Vagina (tissue), 2 donors: ENCODE measurements at regions not wholly inside any gene's neighbourhood (a gene's known extent, or its start where the extent isn't known, plus 50 kb on each side); places are given as distances from the start of the nearest gene placed in this dataset.

Experiments used
- DNase-seq, 2 donors: peaks; one replicate each; pipeline ENCODE4 v3.0.0-alpha.2; 2017; ENCODE audit errors: extremely low spot score in 2 of 2
- H3K27ac ChIP-seq: fragments of 200-600 bp; sonication (generic); one replicate; pipeline ENCODE4 v1.5.1; 2019
- H3K27me3 ChIP-seq: fragments of 200-600 bp; sonication (generic); one replicate; pipeline ENCODE4 v1.5.1; 2019
- H3K36me3 ChIP-seq, 2 donors: fragments of 200-600 bp; sonication (generic); one replicate each; pipeline ENCODE4 v1.5.1; 2017 to 2019
- H3K4me1 ChIP-seq: fragments of 200-600 bp; sonication (generic); one replicate; pipeline ENCODE4 v1.5.1; 2019
- H3K4me3 ChIP-seq, 2 donors: fragments of 200-600 bp; sonication (generic); 1 replicate in 1 of 2; 2 replicates in 1 of 2; pipeline ENCODE4 v1.5.1; 2016 to 2019
- H3K9me3 ChIP-seq: fragments of 200-600 bp; sonication (generic); one replicate; pipeline ENCODE4 v1.5.1; 2019
- POLR2A ChIP-seq, 2 donors: fragments of 450-650 bp; IDR thresholded peaks; one replicate each; pipeline ENCODE4 v1.6.1; 2017; ENCODE audit warnings: antibody characterized with exemption in 2 of 2, mild to moderate bottlenecking in 2 of 2, moderate library complexity in 2 of 2
- POLR2AphosphoS5 ChIP-seq, 2 donors: sonication (generic); formaldehyde crosslinking; IDR thresholded peaks; one replicate each; pipeline ENCODE4 v1.9.0; 2017; ENCODE audit warnings: antibody characterized with exemption in 2 of 2, mild to moderate bottlenecking in 2 of 2, low read depth in 1 of 2; ENCODE audit not compliant: insufficient read depth in 1 of 2
- intact Hi-C: fragments of 100-400 bp; cut with DNase I; formaldehyde crosslinking; loops from one replicate; pipeline ENCODE4 v1.15.1; 2023
- TF ChIP-seq, protein P1 (sequence below), 3 experiments: fragments of 450-650 bp in 2 of 3; fragments of 200-600 bp in 1 of 3; sonication (generic) in 1 of 3; IDR thresholded peaks; one replicate each; pipeline ENCODE4 v1.5.1; 2017 to 2019; ENCODE audit warnings: antibody characterized with exemption in 3 of 3, mild to moderate bottlenecking in 2 of 3, moderate library complexity in 2 of 3

DNA sequence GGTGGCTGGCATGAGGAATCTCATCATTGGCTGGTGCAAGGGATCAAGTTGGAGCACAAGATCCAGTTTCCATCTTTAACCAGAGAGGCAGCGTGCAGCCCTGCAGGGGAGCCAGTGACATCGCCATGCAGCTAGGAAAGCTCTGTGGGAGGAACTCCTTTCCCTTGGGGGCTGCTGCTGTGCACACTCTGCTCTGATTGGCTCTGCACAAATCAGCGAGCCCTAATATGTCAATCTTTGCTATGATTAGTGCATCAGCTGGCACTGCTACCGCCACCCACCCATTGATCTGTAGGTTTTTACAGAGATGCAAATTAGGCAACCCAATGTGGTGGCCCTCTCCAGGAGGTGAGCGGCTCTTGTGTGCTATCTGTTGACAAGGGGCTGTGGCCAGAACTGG is 262.6 kb downstream of the PCNX1 start:
- no peaks in the 10 kb centered on the region for H3K4me1 ChIP-seq
- no peak for TF ChIP-seq POLR2A (IDR thresholded peaks at IDR 0.05)
- TF ChIP-seq POLR2AphosphoS5 (IDR thresholded peaks at IDR 0.05; ENCODE audit: insufficient read depth in 1 of 2, low read depth in 1 of 2), result no peak
- TF ChIP-seq, protein P1, sequence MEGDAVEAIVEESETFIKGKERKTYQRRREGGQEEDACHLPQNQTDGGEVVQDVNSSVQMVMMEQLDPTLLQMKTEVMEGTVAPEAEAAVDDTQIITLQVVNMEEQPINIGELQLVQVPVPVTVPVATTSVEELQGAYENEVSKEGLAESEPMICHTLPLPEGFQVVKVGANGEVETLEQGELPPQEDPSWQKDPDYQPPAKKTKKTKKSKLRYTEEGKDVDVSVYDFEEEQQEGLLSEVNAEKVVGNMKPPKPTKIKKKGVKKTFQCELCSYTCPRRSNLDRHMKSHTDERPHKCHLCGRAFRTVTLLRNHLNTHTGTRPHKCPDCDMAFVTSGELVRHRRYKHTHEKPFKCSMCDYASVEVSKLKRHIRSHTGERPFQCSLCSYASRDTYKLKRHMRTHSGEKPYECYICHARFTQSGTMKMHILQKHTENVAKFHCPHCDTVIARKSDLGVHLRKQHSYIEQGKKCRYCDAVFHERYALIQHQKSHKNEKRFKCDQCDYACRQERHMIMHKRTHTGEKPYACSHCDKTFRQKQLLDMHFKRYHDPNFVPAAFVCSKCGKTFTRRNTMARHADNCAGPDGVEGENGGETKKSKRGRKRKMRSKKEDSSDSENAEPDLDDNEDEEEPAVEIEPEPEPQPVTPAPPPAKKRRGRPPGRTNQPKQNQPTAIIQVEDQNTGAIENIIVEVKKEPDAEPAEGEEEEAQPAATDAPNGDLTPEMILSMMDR (IDR thresholded peaks at IDR 0.05), result no peak
- intact Hi-C loops, result no loop called here
- H3K9me3 ChIP-seq, result no peaks in the 10 kb centered on the region
- DNase-seq, result no peak
- H3K36me3 ChIP-seq, result no peaks in the 10 kb centered on the region
- no peak overlapping the region for H3K27ac ChIP-seq
- H3K4me3 ChIP-seq, result no peak overlapping the region
- H3K27me3 ChIP-seq, result no peaks in the 10 kb centered on the region

DNA sequence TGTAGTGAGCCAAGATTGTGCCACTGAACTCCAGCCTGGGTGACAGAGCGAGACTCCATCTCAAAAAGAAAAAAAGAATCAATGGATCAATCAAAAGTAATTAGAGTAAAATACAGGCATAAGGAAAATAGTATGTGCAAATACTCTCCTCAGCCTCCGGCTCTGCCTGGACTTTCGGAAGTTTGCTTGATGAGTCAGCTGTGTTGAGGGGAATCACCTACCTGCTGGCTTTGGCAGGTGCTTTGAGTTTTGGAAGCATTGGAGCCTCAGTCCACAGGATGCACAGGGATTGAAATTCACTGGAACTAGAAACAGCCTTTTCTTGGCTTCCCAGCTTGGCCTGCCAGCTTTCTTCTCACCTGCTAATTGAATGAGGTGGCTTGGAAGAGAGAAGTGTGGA is 268.2 kb downstream of the PCNX1 start:
- Histone ChIP-seq H3K4me3 (no peak overlapping the region), H3K9me3 (no peaks in the 10 kb centered on the region), H3K4me1 (no peaks in the 10 kb centered on the region), H3K36me3 (no peaks in the 10 kb centered on the region), H3K27ac (no peak overlapping the region), H3K27me3 (no peaks in the 10 kb centered on the region)
- intact Hi-C loops, result no loop called here
- TF ChIP-seq, protein P1 (IDR thresholded peaks at IDR 0.05), result no peak
- TF ChIP-seq POLR2A (IDR thresholded peaks at IDR 0.05) (no peak), POLR2AphosphoS5 (IDR thresholded peaks at IDR 0.05; ENCODE audit: insufficient read depth in 1 of 2, low read depth in 1 of 2) (no peak)
- DNase-seq, result no peak

DNA sequence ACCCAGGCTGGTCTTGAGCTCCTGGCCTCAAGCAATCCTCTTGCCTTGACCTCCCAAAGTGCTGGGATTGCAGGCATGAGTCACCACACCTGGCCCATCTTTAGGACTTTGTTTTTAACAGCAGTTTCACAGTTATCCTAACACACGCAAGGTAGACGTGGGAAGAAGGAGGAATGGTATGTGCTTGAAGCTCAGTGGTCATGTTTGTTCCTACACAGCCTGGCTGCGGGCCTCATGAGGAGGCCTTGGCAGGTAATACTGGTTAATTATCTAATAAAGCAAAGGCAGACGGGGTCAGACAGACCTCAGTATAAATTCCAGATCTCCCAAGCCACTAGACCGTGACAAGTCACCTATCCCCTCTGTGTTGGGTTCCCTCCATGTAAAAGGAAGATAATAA is 271.8 kb downstream of the PCNX1 start:
- H3K27ac ChIP-seq, result no peak overlapping the region
- H3K27me3 ChIP-seq, result no peaks in the 10 kb centered on the region
- no peaks in the 10 kb centered on the region for H3K9me3 ChIP-seq
- H3K36me3 ChIP-seq, result no peaks in the 10 kb centered on the region
- no peaks in the 10 kb centered on the region for H3K4me1 ChIP-seq
- H3K4me3 ChIP-seq, result no peak overlapping the region
- TF ChIP-seq POLR2A (IDR thresholded peaks at IDR 0.05), result no peak
- TF ChIP-seq, protein P1 (IDR thresholded peaks at IDR 0.05), result no peak
- TF ChIP-seq POLR2AphosphoS5 (IDR thresholded peaks at IDR 0.05; ENCODE audit: insufficient read depth in 1 of 2, low read depth in 1 of 2), result no peak
- intact Hi-C loops, result no loop called here
- DNase-seq, result no peak

DNA sequence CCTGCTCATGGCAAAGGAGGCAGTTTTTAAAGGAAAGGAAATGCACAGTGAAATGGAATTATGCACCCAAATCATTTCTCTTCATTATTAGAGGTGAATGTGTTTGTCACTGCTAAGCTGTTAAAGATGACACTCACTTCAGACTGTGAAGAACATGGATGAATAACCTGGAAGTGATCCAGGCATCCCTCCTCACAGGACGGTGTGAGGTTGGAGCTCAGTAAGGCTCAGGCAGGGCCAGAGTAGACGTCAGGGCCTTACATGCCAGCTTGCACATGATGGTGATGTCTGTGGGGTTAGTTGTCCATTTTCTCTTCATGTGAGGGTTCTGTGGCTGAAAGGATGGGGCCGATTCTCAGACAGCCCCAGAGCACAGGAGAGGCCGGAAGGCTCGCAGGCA is 273.1 kb downstream of the PCNX1 start:
- no peaks in the 10 kb centered on the region for H3K9me3 ChIP-seq
- intact Hi-C loops, result no loop called here
- no peaks in the 10 kb centered on the region for H3K4me1 ChIP-seq
- no peaks in the 10 kb centered on the region for H3K36me3 ChIP-seq
- TF ChIP-seq POLR2AphosphoS5 (IDR thresholded peaks at IDR 0.05; ENCODE audit: insufficient read depth in 1 of 2, low read depth in 1 of 2) (no peak), POLR2A (IDR thresholded peaks at IDR 0.05) (no peak)
- TF ChIP-seq, protein P1 (IDR thresholded peaks at IDR 0.05), result no peak
- no peak overlapping the region for H3K4me3 ChIP-seq
- no peak for DNase-seq
- H3K27me3 ChIP-seq, result no peaks in the 10 kb centered on the region
- no peak overlapping the region for H3K27ac ChIP-seq

DNA sequence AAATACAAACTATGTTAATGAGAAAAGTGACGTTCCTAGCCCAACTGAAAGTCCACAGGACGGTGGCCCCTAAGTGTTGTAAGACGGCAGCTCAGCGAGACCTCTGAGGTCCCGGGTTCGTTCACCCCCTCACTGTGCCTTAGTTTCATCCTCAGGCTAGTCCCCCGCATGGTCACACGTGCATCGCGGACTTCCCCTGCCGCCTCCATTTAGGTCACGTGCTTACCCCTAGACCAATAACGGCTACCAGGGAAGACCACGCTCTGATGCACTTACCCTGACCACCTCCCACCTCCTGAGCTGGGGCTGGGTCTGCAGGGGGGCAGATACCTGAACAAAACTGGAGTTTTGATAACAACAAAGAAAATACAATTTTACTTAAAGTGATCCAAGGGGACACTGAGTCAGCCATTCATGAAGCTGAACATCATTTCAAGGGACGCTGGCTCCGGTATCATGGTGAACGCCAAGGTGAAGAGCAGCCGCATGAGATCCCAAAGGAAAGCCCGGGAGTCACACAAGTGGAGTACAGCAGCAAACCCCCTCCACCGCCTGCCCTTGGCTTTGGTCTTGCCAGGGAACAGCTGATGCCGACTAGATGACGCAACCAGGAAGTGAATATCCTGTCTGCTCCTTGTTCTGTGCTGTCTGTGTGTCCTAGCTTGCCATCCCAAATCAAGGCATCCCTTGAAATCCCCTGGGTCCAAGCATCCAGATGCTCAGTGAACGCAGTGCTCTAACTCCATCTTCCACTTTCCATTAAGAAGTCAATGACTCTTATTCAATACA is 274.1 kb downstream of the PCNX1 start:
- no peaks in the 10 kb centered on the region for H3K4me1 ChIP-seq
- intact Hi-C loops, result no loop called here
- H3K27me3 ChIP-seq, result no peaks in the 10 kb centered on the region
- TF ChIP-seq POLR2AphosphoS5 (IDR thresholded peaks at IDR 0.05; ENCODE audit: insufficient read depth in 1 of 2, low read depth in 1 of 2) (no peak), POLR2A (IDR thresholded peaks at IDR 0.05) (no peak)
- TF ChIP-seq, protein P1 (IDR thresholded peaks at IDR 0.05), result no peak
- no peak overlapping the region for H3K27ac ChIP-seq
- no peak for DNase-seq
- no peaks in the 10 kb centered on the region for H3K36me3 ChIP-seq
- no peak overlapping the region for H3K4me3 ChIP-seq
- no peaks in the 10 kb centered on the region for H3K9me3 ChIP-seq
